ENCODE measurements at regions not wholly inside any gene's neighbourhood (a gene's known extent, or its start where the extent isn't known, plus 50 kb on each side); places are given as distances from the start of the nearest gene placed in this dataset.

DNA sequence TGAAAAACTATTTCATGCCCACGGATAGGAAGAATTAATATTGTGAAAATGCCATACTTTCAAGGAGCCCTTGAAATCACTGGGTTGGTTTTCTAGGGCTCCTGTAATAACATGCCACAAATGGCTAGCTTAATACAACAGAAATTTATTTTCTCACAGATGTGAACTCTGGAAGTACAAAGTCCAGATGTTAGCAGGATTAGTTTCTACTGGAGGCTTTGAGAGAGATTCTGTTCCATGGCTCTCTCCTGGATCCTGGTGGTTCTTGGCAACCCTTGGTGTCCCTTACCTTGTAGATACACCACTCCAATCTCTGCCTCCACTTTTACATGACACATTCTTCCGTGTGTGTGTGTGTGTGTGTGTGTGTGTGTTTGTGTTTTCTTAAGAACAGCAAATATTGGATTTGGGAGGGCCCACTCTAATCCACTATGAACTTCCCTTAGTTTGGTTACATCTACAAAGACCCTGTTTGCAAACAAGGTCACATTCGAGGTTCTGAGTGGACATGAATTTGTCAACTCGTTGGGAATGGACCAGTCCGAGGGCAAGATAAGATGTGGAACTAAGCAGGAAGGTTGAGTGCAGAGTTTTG, 381.1 kb downstream of the IPO8 start:
- TF ChIP-seq POLR2A (IDR thresholded peaks at IDR 0.05): no peak
- TF ChIP-seq, protein P1, sequence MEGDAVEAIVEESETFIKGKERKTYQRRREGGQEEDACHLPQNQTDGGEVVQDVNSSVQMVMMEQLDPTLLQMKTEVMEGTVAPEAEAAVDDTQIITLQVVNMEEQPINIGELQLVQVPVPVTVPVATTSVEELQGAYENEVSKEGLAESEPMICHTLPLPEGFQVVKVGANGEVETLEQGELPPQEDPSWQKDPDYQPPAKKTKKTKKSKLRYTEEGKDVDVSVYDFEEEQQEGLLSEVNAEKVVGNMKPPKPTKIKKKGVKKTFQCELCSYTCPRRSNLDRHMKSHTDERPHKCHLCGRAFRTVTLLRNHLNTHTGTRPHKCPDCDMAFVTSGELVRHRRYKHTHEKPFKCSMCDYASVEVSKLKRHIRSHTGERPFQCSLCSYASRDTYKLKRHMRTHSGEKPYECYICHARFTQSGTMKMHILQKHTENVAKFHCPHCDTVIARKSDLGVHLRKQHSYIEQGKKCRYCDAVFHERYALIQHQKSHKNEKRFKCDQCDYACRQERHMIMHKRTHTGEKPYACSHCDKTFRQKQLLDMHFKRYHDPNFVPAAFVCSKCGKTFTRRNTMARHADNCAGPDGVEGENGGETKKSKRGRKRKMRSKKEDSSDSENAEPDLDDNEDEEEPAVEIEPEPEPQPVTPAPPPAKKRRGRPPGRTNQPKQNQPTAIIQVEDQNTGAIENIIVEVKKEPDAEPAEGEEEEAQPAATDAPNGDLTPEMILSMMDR (IDR thresholded peaks at IDR 0.05): no peak

Measured in sigmoid colon (tissue), 3 donors.